COLO829 (cell line): ENCODE measurements at regions not wholly inside any gene's neighbourhood (a gene's known extent, or its start where the extent isn't known, plus 50 kb on each side); places are given as distances from the start of the nearest gene placed in this dataset.
"Not testable (repeated sequence)": the region's sequence is repeated elsewhere in the genome, so short reads cannot be mapped to it uniquely, and the experiment has no call there.

Experiments used
- DNase-seq: peaks from one replicate; pipeline ENCODE4 v3.0.0; 2012; ENCODE audit warnings: low spot score

DNA sequence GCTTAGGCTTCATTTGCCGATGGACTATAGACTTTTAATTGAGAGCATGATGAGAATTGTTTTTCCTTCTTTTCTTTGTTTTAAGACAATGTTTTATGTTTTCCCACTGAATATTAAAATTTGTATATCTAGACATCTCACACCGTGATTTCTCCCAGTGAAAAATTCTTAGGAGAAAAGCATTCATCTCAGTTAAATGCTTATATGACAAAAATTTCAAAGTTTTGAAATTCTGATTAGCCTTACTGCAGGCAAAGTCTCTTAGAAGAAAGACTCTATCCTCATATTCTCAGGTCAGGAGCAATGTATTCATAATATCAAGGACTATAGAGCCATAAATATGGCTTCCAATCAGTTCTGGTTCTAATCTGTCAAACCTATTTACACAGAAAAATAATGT lies 2085.0 kb downstream of the NCAM2 start:
- DNase-seq: no peak

DNA sequence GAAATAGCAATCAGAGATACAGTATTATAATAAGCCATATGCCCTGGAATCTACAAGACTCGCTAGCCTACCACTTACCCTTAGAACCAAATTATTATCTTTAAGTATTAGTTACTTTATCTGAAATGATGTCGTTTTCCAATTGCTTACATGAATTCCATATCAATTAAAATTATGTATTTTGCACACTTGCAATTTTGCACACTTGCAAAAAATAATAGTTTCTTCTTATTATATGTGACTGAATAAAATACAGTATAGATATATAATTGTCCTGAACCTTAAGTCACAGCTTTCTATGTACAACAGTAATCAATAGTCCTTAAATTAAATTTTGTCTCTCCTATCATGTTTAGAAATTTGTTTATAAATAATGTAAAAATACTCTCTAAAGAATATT lies 2095.1 kb downstream of the NCAM2 start:
- DNase-seq: no peak

DNA sequence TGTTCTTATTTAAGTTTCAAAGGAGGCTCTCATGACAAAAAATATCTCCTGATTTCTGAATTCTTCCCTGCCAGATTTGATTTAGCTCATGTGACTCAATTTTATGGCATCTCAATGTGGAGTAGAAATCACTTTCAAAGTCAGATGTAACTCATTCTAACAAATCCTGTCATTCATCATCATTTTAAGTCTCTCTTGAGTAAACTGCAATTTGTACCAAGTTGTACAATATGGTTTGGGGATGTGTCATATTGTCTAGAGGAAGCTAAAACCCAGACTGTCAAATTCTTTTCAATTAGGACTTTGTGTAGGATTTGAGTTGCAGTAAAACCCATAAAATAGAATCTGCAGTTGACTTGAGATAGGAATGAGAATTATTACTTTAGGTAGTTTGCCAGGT lies 2101.0 kb downstream of the NCAM2 start:
- no peak for DNase-seq

DNA sequence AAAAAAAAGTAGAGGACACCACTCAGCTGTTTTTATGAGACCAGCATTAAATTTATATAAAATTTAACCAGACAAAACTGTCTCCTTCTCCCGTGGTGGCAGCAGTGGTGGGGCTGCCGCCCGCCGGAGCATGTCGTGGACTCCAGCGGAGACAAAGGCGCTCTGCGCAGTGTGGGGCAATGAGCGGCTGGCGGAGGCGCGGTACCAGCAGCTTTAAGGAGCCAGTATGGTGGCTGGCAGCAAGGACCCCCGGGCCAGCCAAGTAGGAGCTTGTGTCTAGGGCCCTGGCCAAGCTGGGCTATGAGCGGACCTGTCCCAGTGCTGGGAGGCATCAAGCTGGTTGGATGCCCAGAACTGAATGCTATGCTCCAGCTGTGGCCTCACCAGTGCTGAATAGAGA lies 2102.9 kb downstream of the NCAM2 start:
- no peak for DNase-seq

DNA sequence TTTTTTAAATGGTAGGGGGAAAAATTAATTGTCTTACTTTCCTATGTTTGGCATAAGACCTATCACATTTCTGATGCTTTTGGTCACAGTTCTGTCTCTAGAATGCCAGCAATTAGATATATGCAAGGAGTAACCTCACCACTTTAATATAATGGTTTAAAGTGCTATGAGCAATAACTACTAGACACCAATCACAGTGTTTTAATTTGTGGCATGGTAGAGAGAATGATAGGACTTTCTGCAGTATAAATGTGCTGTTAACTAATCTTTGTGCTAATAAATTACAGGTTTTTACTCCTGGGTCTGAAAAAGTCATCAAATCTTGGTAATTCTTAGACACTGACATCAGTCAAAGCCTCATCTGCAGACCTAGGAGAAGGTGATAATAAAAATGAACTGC lies 2110.3 kb downstream of the NCAM2 start:
- no peak for DNase-seq

DNA sequence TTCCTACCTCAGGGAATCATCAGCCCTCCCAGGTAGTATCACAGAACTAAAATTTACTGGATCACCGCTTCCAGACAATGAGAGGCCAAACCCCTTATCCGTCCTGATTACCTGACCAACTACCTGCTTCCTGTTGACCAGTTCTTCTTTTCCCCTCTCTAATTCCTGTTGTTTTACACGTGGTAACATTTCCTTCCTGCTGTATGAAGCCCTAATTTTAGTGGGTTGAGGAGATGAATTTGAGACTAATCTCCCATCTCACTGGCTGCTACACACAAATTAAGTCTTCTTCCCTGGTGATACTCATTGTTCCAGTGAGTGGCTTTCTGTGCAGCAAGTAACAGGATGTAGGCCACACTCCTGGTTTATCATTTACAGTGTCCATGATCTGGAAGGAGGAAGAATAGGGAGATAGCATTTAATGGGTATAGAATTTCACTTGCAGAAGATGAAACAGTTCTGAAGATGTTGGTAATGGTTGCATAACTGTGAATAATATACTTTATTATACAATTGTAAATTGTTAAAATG lies 2112.9 kb downstream of the NCAM2 start:
- no peak for DNase-seq

DNA sequence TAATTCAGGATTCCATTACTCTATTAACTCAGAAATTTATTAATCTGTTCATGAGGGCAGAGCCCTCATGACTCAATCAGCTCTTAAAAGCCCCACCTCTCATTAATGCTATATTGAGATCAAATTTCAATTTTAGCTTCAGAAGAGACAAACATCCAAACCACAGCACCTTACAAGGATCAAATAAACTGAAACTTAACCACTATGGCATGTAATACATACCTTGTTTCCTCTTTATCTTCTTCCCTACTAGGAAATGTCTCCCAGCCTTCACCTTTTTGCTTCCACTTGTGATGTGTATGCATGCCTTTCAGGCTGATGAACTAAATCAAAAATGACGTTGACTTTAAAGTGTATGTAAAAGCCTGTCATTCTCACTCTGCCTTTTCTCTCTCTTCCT lies 2121.3 kb downstream of the NCAM2 start:
- DNase-seq: no peak

DNA sequence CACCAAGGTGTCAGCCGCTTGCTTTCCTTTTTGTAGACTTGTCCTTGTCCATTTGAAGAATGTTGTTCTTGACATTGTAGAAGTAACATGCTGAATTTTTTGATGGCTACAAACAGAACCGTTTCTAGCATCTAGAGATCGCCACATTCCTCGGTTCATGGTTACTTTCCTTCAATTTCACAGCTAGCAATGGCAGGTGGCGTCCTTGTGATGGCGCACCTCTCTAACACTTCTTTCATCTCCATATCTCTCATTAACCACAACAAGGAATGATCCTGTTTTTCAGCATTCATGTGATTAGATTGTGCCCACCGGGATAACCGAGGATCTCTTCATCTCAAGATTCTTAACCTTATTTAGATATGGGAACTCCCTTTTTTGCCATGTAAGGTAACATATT lies 2129.8 kb downstream of the NCAM2 start:
- DNase-seq: no peak

DNA sequence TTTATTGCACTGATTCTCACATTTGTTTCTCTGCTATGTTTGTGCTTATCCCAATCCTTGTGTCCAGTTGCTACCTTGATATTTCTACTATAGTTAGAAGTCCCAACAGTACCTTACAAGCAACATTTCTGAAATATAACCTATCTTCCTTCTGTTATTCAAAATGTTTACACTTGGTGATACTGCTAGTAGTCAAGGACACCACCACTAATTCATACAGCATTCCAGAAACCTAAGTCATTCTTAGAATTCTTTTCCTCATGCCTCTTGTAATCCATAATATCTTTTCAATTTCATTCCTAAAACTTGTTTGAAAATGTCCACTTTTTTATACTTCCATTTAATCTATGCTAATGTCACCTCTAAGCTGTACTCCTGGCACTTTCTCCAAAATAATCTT lies 2132.1 kb downstream of the NCAM2 start:
- no peak for DNase-seq

DNA sequence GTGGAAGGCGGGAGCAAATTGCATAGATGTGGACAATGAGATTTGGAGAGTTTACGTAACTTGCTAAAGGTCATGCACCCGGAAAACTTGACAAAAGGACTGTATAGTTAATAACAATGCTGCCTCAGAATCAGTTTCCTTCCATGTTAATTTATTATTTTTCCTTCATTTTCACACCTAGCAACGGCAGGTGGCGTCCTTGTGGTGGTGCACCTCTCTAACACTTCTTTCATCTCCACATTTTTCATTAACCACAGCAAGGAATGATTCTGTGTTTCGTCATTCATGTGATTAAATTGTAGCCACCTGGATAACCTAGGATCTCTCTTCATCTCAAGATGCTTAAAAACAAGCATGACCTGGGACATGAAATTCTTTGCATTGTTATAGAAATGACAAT lies 2133.0 kb downstream of the NCAM2 start:
- DNase-seq: no peak

DNA sequence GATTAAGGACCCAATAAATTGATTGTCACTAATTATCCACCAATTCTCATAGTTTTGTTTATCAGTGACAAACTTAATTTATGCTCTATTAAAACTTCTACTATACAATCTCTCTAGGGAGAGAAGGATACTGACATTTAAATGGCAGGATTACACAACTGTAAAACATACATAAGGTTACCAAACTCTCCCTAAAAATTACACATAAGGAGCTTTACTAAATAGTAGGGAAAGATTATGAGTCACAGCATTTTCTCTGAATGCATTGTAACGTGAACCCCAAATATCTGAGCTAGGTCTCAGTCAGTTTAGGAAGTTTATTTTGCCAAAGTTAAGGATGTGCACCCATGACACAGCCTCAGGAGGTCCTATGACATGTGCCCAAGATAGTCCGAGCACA lies 2140.6 kb downstream of the NCAM2 start:
- no peak for DNase-seq

DNA sequence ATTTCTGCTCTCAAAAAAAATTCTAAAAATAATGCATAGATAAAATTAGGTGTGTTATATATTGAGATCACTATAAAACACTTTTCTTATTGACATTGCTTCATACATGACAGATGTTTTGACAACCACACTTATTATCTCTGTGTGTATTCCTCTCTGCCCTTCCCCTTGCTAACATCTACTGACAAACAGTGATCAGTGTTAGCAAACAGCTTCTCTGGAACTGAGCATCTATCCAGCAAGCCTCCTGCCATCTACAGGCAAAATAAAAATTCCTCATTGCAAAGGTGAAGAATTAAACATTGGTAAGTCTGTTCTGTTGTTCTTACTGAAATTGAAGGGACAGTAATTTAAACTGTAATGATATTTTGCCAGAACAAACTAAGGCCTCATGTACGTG lies 2153.9 kb downstream of the NCAM2 start:
- no peak for DNase-seq

DNA sequence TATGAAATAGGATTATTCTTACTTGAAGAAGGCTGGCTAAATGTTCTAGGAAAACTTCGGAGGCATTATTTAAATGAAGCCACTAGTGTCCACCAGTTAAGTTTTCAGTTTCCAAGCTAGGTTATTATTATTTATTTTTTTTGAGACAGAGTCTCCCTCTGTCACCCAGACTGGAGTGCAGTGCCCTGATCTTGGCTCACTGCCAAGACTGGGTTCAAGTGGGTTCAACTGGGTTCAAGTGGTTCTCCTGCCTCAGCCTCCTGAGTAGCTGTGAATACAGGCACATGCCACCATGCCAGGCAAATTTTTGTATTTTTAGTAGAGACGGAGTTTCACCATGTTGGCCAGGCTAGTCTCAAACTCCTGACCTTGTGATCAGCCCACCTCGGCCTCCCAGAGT lies 2155.6 kb downstream of the NCAM2 start:
- DNase-seq: not testable (repeated sequence)

DNA sequence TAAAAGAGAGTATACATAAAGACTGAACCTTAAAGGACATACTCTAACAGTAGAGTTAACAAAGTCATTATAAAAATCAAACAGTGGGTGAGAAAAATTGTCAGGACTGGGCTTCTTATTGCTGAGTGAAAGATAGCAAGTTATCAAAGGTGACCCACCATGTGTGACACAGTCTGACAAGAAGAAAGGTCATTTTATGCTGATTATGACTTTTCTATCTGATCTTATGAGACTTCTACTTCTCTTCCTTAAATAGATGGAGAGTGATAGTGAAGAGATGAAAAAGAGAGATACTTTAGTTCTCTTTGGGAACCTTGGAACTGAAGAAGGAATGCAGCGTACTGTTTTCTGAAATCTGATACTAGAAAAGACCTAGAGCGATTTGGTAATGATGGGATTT lies 2157.1 kb downstream of the NCAM2 start:
- no peak for DNase-seq

DNA sequence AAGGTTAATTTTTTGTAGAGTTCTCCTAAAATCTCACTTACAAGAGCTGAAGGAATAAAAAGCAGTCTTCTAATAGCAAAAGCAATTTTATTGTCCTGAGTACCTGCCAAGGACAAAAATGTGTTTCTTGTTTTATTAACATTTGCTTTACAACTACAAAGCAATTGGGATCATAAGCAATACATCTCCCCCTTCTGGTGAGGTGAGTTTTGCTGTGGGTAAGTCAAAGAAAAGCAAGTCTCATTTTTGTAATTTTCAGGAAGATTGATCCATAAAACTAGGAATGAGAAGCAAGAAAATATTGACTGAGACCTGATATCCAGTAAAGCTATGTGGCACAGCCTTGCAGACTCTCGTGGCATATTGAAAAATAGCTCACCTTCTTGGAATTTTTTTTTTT lies 2162.7 kb downstream of the NCAM2 start:
- no peak for DNase-seq

DNA sequence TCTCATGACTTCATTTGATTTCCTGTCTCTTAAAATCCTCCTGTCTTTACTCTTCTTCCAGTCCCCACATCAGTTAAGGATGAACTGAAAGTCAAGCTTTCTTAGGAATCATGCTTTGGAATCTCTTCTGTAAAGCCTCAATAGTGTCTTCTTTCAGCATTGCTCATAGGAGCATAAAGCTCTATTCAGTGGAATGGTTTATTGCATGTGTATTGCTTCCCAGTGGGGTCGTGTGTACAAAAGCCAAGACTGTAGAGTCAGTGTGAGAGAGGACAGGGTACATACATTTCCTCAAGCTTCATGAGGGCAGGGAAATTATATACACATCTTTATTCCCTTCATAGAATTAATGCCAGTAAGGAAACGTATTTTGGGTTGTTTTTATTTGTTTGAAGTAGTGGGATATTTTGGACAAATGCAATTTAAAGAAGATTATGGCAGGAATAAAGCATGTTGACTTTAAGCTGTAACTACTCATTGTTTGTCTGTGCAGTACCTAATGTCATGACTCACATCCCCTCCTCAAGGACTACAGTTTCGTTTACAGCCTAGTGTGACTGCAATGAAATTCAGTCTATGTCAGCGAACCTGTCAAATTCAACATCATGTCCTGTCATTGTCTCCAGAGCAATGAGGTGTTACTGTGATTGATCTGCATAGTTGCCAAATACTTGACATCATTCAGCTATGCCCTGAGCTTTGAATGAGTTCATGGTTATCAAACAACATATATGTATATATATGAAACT lies 2164.2 kb downstream of the NCAM2 start:
- no peak for DNase-seq
